Activated naive CD4-positive, alpha-beta T cell treated with anti-CD3 and anti-CD28 coated beads, Interleukin-2, amount 50 U/mL, for 72 hours (primary cell): ENCODE measurements at regions not wholly inside any gene's neighbourhood (a gene's known extent, or its start where the extent isn't known, plus 50 kb on each side); places are given as distances from the start of the nearest gene placed in this dataset.
"Not testable (repeated sequence)": the region's sequence is repeated elsewhere in the genome, so short reads cannot be mapped to it uniquely, and the experiment has no call there.

ENCODE experiments used
- ATAC-seq, 2 donors: fragments of 150-1000 bp; cut with Tn5 transposase; 2 replicates each; pipeline ENCODE4 v1.10.0; 2021; ENCODE audit warnings: mild to moderate bottlenecking in 2 of 2, moderate library complexity in 2 of 2
- DNase-seq, 2 donors: peaks; one replicate each; pipeline ENCODE4 v3.0.0; 2021 to 2022; ENCODE audit warnings: low spot score in 2 of 2
- H3K27ac Mint-ChIP-seq, 2 donors: one replicate each; pipeline ENCODE4 v1.8.0; 2022; ENCODE audit warnings: mild to moderate bottlenecking in 2 of 2, mixed read lengths in 2 of 2
- H3K36me3 Mint-ChIP-seq, 2 donors: one replicate each; pipeline ENCODE4 v1.8.0; 2022; ENCODE audit warnings: mixed read lengths in 2 of 2
- H3K9me3 Mint-ChIP-seq, 2 donors: one replicate each; pipeline ENCODE4 v1.8.0; 2022; ENCODE audit warnings: mixed read lengths in 2 of 2

DNA sequence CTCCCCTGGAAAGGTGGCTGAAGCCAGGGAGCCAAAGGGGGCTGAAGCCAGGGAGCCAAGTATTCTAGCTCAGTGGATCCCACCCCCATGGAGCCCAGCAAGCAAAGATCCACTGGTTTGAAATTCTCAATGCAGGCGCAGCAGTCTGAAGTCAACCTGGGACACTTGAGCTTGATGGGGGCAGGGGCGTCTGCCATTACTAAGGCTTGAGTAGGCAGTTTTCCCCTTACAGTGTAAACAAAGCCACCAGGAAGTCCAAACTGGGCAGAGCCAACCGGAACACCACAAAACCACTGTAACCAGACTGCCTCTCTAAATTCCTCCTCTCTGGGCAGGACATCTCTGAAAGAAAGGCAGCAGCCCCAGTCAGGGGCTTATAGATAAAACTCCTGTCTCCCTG is 308.2 kb downstream of the AGTPBP1 start:
- DNase-seq, H3K27ac Mint-ChIP-seq, H3K36me3 Mint-ChIP-seq, ATAC-seq, H3K9me3 Mint-ChIP-seq: not testable (repeated sequence)

DNA sequence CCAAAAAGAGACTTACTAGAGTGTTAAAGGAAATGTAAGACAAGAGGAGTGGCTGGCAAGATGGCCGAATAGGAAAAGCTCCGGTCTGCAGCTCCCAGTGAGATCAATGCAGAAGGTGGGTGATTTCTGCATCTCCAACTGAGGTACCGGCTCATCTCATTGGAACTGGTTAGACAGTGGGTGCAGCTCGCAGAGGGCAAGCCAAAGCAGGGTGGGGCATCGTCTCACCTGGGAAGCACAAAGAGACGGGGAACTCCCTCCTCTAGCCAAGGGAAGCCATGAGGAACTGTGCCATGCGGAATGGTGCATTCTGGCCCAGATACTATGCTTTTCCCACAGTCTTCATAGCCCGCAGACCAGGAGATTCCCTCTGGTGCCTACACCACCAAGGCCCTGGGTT is 308.7 kb downstream of the AGTPBP1 start:
- H3K36me3 Mint-ChIP-seq = no peaks in the 10 kb centered on the region
- no peak overlapping the region for H3K27ac Mint-ChIP-seq
- no peak for DNase-seq
- H3K9me3 Mint-ChIP-seq = no peaks in the 10 kb centered on the region
- no peak for ATAC-seq

DNA sequence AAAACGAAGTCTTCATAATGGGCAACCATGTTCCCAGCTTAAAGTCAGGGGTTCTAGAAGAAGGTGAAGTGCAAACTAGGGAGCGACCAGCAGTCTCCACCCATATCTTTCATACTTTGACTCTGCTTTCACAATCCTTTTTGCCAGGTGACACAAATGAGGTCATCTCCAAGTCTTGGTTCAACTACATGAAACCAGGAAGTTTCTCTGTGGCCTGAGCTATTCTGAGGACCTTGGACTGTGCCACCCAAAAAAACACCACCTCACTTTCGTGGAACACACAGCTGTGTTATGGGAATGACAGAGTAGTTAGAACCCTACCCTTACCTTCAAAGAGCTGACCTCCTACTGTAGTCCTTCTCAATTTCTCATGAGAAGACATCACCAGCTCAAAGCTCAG is 309.2 kb downstream of the AGTPBP1 start:
- no peak overlapping the region for H3K27ac Mint-ChIP-seq
- no peaks in the 10 kb centered on the region for H3K36me3 Mint-ChIP-seq
- no peaks in the 10 kb centered on the region for H3K9me3 Mint-ChIP-seq
- ATAC-seq = no peak
- DNase-seq = no peak

DNA sequence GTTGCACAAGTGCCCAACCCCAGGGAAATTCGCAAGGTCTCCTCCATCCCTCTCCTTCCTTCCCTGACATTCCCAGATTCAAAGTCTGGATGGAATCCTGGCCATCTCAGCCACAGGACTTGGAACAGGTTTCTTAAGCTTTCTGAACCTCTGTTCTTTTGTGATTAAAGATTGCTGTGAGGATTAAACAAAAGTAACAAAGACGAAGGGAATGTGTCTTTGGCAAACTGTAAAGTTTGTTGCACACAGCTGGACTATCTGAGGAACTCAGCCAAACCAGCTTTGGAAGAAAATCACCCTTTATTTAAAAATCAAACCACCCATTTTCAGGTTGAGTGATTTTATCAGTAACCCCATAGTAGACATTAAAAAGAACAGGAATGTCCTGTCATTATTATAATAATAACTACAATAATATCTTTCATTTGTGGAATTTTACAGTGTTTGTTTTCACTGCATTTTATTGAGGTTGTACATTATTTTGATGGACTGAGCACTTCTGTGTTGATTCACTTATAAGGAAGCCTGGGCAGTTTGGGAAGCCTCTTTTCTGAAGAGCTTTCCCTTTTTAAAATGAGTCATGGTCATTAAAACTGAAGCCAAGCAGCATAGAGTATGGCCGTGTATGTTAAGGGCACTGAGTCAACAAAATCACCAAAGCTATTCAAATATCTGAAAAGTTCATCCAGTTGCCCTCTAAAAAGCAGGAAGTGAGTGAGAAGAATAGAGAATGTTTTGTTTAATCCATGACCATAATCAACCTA is 310.2 kb downstream of the AGTPBP1 start:
- no peaks in the 10 kb centered on the region for H3K36me3 Mint-ChIP-seq
- no peaks in the 10 kb centered on the region for H3K9me3 Mint-ChIP-seq
- no peak overlapping the region for H3K27ac Mint-ChIP-seq
- DNase-seq (no peak), ATAC-seq (no peak)

DNA sequence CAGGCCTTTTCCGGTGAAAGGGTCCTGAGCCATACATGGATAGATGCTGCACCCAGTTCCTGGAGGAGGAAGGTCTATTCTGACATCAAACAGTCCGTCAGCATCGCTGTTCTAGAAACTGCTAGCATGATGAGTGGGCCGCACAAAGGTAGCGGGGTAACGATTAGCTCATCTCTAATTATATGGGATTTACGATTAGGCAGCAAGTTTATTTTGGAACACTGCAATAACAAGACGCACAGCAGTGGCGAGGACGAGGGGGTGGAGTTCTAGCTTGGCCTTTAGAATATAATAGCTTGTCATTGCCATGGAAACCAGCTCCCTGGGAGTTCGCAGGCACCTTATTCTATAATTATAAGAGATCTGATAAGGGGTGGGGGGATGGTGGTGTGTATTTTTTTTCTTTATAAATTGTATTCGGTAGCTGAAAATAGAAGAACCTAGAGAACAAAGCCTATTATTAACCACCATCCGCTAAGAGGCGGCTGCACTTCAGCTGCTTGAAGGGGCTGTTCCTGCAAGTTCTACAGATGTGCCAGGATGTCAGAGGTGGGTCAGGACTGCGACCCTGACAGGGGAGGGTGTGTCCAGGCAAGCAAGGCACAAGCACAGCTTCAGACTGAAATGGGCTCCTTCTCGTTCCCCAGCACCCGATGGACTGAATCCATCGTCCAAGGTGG is 311.0 kb downstream of the AGTPBP1 start:
- ATAC-seq (no peak), DNase-seq (no peak)
- Mint-ChIP-seq H3K27ac (no peak overlapping the region), H3K9me3 (no peaks in the 10 kb centered on the region), H3K36me3 (no peaks in the 10 kb centered on the region)

DNA sequence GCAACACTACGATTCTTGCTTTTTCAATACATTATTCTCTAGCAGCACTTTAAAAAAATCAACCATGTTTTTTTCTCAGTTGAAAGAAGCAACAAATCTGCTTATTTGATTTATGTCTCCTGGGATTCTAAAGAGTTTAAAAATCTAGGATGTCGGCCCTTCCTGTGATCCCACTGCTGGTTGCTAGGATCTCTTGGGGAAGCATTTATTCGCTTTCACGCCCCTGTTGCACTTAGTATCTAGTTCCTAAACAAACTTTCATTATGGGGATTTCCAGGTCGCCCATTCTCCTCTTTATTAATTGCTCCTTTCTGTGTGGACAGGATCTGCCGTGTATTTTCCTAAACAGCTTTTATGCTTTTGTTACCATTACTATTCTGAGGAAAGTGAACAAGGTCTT is 313.5 kb downstream of the AGTPBP1 start:
- ATAC-seq (no peak), DNase-seq (no peak)
- Mint-ChIP-seq H3K27ac (no peak overlapping the region), H3K36me3 (no peaks in the 10 kb centered on the region), H3K9me3 (peaks cover 0 to 3% of the 10 kb centered on the region in 2 donors)

DNA sequence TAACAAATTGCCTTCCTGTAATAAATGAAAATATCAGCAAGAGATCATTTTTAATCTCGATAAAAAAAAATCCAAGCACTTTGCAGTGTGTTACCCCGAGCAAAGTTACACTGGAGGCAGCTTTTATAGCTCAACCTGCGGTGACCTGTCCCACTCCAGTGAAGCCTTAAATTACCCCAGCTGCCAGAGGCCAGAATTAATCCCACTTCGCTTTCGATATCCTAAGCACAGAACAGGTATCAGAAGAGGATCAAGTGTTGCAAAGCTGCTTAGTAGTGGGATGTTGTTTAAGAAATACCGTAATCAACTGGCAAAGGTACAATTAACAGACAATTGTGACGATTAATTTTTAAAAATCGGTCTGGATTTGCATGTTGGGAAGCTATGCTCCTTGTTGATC is 314.0 kb downstream of the AGTPBP1 start:
- Mint-ChIP-seq H3K9me3 (peaks cover 0 to 3% of the 10 kb centered on the region in 2 donors), H3K27ac (no peak overlapping the region), H3K36me3 (no peaks in the 10 kb centered on the region)
- no peak for DNase-seq
- no peak for ATAC-seq

DNA sequence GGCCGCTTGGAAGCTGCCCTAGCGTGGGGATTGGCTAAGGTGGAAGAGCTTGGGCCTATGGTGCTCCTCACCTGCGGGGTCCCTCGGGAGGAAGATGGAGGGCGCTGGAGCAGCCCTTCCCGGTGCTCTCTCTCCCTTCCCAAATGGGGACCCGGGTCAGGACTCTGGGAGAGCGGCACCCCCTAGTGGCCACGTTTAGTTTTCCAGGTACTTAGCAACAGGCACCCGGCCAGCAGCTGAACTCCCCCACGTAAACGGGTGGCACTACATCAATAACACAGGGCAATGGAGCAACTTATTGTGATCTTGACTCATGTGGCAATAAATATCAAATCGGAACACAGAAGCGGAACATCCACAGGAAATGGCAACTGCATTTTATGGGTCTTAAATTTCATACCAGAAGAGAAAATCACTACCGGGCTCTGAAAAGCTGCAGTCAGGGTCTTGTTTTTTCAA is 316.6 kb downstream of the AGTPBP1 start:
- peaks cover 0 to 3% of the 10 kb centered on the region in 2 donors for H3K9me3 Mint-ChIP-seq
- H3K36me3 Mint-ChIP-seq = no peaks in the 10 kb centered on the region
- ATAC-seq = peak in 1 of 2 donors; percentile 72
- no peak overlapping the region for H3K27ac Mint-ChIP-seq
- DNase-seq = peak in 1 of 2 donors; percentile 64

DNA sequence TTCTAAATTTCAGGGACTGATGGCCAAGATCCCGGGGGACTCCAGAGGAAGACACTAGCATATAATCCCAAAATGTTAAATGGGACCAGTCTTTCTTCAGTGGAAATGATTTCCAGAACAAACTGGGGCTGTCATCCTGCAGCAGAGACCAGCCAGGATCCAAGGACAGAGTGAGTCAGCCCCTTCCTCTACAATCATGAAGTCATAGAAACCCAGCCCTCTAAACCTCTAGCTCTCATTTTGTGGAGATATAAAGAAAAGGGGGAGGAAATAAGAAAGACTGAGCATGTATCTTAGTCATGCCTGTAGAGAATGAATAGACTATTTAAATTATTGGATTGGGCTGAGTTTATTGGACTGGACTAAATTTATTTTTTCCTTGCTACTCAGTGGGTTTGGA is 318.3 kb downstream of the AGTPBP1 start:
- H3K27ac Mint-ChIP-seq = no peak overlapping the region
- H3K9me3 Mint-ChIP-seq = peaks cover 0 to 3% of the 10 kb centered on the region in 2 donors
- H3K36me3 Mint-ChIP-seq = no peaks in the 10 kb centered on the region
- DNase-seq (no peak), ATAC-seq (no peak)

DNA sequence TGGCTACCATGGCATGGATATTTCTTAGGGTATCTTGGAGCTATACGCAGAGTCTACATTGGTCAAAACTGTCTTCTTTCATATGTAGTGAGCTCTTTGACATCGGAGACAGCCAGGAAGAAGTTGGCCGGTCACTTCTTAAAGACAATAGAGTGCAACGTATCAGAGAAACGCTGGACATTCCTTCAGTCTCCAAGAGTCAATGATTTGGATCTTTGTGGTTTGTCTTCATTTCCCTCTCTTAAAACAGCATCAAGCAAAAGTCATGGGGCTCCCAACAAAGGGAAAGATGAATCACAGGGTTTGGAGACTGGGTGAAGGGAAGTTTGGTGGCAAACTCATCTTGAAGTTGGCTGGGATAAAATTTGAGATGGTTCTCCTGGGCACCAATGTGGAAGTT is 320.1 kb downstream of the AGTPBP1 start:
- Mint-ChIP-seq H3K27ac (no peak overlapping the region), H3K9me3 (peaks cover 0 to 3% of the 10 kb centered on the region in 2 donors), H3K36me3 (no peaks in the 10 kb centered on the region)
- DNase-seq = no peak
- ATAC-seq = no peak

DNA sequence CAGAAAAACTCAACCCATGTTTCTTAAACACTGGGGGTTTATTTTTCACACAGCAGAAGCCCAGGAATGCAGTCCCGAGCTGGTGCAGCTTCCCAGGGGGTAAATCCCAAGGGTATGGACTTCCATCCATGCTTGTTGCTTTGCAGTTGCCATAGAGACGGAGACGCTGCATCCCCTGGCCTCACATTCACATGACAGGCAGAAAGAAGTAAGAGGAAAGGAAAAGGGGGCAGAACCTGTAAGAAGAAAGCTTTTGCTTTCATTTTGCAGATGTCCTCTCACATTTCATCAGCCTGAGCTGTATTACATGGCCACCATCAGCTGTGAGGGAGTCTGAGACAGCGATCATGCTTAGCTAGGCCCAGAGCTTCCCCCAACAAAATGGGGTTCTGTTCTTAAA is 321.0 kb downstream of the AGTPBP1 start:
- Mint-ChIP-seq H3K9me3 (peaks cover 0 to 3% of the 10 kb centered on the region in 2 donors), H3K27ac (peak overlapping the region in 1 of 2 donors; percentile 55), H3K36me3 (no peaks in the 10 kb centered on the region)
- no peak for ATAC-seq
- no peak for DNase-seq

DNA sequence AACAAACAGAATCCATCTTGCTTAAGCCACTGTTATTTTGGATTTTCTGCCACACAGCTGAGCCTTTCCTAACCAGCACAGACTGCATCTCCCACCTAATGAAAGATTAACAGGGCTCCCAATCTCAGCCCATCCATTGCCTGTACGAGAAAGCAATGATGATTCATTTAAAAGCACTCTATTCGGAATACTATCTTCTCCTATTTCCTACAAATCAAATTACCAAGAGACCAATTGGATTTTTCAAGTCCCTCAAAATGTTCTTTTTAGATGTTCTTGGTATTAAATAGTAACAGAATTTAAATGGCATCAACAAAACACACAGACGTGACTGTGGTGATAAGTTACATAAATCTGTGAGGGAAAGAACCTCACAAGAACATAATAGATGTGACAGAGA is 324.1 kb downstream of the AGTPBP1 start:
- Mint-ChIP-seq H3K27ac (no peak overlapping the region), H3K36me3 (no peaks in the 10 kb centered on the region)
- ATAC-seq = no peak

DNA sequence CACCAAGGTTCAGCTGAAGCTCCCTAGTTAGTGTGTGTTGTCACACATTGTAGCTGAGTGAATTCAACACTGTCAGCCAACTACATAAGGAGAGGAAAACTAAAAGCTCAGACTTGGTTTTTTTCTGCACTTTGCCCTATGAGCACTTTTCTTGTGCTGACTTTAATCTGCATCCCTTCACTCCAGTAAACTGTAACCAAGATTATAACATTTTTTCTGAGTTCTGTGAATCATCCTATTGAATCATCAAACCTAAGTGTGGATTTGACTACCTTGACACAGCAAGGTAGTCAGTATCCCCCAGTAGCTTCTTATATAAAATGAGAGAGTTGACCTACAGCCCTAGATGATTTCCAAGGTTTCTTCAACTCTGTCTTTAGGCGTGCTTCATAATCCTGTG is 325.0 kb downstream of the AGTPBP1 start:
- no peak for DNase-seq
- peak in 1 of 2 donors; percentile 24 for ATAC-seq
- Mint-ChIP-seq H3K27ac (no peak overlapping the region), H3K36me3 (no peaks in the 10 kb centered on the region), H3K9me3 (no peaks in the 10 kb centered on the region)

More for the DNA sequence above, 324.1 kb downstream of the AGTPBP1 start:
- no peaks in the 10 kb centered on the region for H3K9me3 Mint-ChIP-seq
- DNase-seq = no peak

DNA sequence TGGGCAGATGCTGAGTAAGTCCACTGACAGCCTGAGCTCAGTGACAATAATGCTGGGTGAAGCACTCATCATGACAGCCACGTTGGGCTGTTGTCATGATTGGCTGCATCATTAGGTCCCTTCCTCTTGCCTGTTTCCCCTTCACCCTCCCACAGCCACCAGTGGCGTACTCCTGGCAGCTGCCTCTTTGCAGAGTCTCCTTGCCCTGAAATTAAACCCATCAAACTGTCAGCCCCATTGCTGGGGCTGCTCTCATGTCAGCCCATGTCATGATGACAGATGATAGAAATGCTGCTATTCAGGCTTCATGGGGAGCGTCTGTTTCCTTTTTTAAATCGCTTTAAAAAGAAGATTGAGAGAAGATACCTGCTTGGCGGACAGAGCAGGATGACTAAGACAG is 327.4 kb downstream of the AGTPBP1 start:
- Mint-ChIP-seq H3K9me3 (no peaks in the 10 kb centered on the region), H3K36me3 (no peaks in the 10 kb centered on the region), H3K27ac (no peak overlapping the region)
- no peak for DNase-seq
- ATAC-seq = no peak

DNA sequence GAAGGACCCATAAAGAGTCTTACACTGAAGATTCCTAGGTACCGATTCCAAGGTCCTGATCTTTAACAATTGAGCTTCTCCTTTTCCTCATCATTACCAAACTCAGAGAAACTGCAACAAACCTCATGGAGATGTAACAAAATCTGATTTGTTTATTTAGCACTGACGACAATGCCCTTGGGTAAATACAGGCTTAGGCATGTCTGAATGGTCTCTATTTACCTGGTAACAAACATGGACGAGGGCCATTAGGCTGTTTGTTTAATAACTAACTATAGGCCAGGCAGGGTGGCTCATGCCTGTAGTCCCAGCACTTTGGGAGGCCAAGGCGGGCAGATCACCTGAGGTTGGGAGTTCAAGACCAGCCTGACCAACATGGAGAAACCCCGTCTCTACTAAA is 333.3 kb downstream of the AGTPBP1 start:
- H3K27ac Mint-ChIP-seq = no peak overlapping the region
- no peaks in the 10 kb centered on the region for H3K36me3 Mint-ChIP-seq
- no peaks in the 10 kb centered on the region for H3K9me3 Mint-ChIP-seq
- DNase-seq (no peak), ATAC-seq (no peak)

DNA sequence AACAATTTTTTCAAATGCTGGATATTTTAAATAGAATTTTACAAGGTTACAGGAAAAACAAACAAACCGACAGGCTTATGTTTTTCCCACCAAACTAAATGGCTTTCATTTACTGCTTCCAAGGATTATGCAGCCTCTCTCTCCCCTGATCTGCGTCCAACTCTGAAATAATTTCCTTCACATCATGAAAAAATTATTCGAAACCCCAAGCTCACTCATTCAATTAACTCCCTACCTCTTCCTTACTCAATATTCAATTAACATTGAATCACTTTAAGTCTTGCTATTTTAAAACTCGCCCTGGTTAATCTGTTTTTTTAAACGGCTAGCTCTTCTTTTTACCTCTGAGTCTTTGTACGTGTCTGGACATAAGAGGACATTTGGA is 336.2 kb downstream of the AGTPBP1 start:
- no peaks in the 10 kb centered on the region for H3K36me3 Mint-ChIP-seq
- no peak for ATAC-seq
- H3K27ac Mint-ChIP-seq = no peak overlapping the region
- no peak for DNase-seq
- H3K9me3 Mint-ChIP-seq = no peaks in the 10 kb centered on the region

DNA sequence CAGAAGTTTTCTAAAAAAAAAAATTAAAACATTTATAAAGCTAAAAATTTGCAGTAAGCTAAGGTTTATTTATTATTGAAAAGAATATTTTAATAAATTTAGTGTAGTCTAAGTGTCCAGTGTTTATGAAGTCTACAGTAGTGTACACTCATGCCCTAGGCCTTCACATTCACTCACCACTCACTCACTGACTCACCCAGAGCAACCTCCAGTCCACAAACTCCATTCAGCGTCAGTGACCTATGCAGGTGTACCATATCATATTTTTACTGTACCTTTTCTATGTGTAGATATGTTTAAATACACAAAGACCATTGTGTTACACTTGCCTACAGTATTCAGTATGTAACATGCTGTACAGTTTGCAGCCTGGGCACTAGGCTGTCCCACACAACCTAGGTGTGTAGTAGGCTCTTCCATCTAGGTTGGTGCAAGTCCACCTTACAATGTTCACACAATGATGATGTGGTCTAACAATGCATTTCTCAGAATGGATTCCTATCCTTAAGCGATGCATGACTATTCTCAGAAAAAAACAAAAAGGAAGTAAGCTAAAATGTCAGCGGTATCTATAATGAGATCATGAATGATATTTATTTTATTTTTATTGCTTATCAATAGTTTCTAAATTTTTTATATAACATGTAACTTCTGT is 336.7 kb downstream of the AGTPBP1 start:
- no peak overlapping the region for H3K27ac Mint-ChIP-seq
- H3K36me3 Mint-ChIP-seq = no peaks in the 10 kb centered on the region
- ATAC-seq (no peak), DNase-seq (no peak)
- no peaks in the 10 kb centered on the region for H3K9me3 Mint-ChIP-seq
